ENCODE measurements at regions not wholly inside any gene's neighbourhood (a gene's known extent, or its start where the extent isn't known, plus 50 kb on each side); places are given as distances from the start of the nearest gene placed in this dataset.

GRCh38 chr12:124391340-124392261 lies 96.7 kb downstream of the RFLNA start:
- peak; percentile 59 for DNase-seq (ENCODE audit: low read depth, low spot score)
- H3K4me3 ChIP-seq (ENCODE audit: low read depth, low read length), result no peak overlapping the region
- in situ Hi-C loops (cut with HindIII; ENCODE audit: low sequenced_read_pairs), result no loop called here
- TF ChIP-seq, protein P1, sequence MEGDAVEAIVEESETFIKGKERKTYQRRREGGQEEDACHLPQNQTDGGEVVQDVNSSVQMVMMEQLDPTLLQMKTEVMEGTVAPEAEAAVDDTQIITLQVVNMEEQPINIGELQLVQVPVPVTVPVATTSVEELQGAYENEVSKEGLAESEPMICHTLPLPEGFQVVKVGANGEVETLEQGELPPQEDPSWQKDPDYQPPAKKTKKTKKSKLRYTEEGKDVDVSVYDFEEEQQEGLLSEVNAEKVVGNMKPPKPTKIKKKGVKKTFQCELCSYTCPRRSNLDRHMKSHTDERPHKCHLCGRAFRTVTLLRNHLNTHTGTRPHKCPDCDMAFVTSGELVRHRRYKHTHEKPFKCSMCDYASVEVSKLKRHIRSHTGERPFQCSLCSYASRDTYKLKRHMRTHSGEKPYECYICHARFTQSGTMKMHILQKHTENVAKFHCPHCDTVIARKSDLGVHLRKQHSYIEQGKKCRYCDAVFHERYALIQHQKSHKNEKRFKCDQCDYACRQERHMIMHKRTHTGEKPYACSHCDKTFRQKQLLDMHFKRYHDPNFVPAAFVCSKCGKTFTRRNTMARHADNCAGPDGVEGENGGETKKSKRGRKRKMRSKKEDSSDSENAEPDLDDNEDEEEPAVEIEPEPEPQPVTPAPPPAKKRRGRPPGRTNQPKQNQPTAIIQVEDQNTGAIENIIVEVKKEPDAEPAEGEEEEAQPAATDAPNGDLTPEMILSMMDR (IDR thresholded peaks at IDR 0.05; ENCODE audit: low read depth, low read length), result no peak

DNA sequence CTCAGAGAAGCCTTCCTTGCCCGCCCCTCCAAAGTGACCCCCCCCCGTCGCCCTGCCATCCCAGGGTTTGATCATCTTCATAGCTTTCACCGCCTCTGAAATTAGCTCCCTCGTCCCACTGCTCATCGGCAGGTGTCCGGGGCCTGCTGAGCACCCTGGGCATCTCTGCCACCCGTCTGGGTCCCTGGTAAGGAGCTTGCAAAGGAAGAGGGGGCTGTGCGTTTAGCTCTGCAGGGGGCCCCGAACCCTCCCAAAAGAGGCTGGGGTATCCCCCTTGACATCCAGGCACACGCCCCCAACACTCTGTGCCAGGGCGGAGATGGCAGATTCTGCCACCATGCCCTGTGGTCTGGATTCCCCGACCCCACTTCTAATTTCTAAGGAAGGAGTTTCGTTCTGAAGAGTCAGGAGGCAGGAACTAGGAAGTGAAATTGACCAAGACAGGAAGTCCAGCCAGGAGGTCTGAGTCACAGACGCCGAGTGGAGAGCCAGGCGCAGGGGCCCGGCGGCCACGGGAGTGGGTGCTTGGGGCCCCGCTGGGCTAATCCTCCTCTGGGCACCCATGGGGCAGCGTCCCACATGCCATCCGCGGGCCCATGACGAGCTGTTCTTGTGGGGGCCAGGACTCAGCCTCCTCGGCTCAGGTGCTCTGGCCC lies 95.7 kb downstream of the RFLNA start:
- peak; percentile 73 for DNase-seq (ENCODE audit: low read depth, low spot score)
- H3K4me3 ChIP-seq (ENCODE audit: low read depth, low read length), result no peak overlapping the region
- in situ Hi-C loops (cut with HindIII; ENCODE audit: low sequenced_read_pairs), result no loop called here
- TF ChIP-seq, protein P1 (IDR thresholded peaks at IDR 0.05; ENCODE audit: low read depth, low read length), result no peak

DNA sequence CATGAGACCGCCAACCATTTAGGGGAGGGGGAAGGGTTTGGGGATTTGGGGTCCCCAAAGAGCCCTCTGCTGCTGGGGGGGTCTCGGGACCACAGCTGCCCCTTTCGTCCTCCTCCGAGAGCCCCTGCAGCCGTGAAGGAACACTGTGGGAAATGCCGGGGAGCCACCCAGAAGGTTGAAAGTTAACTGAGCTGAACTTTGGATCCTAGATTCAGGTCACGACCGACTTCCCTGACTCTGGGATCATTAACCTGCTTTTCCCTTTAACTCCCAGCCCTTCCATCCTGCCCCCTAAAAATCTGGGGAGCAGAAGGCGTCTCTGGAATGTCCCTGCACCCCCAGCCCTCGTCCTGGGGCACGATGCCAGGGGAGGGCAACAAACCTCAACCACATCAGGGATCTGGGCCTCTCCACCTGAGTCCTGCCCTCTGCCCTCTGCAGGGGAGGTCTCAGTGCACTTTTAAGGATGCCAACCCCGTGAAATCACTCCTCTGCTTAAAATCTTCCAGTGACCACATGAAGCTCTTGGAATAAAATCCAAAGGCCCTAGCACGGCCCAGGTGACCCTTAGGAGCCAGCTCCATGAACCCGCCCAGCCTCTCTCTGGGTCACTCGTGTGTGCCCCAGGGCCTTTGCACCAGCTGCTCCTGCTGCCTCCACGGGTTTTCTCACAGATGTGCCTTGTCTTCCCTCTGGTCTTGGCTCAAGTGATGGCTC lies 95.0 kb downstream of the RFLNA start:
- in situ Hi-C loops (cut with HindIII; ENCODE audit: low sequenced_read_pairs), result no loop called here
- no peak for DNase-seq (ENCODE audit: low read depth, low spot score)
- TF ChIP-seq, protein P1 (IDR thresholded peaks at IDR 0.05; ENCODE audit: low read depth, low read length), result no peak
- peak overlapping the region; percentile 90 for H3K4me3 ChIP-seq (ENCODE audit: low read depth, low read length)

GRCh38 chr12:124389138-124389724 lies 94.3 kb downstream of the RFLNA start:
- TF ChIP-seq, protein P1 (IDR thresholded peaks at IDR 0.05; ENCODE audit: low read depth, low read length), result peak; percentile 3
- peak; percentile 91 for DNase-seq (ENCODE audit: low read depth, low spot score)
- H3K4me3 ChIP-seq (ENCODE audit: low read depth, low read length), result peak overlapping the region; percentile 90
- in situ Hi-C loops (cut with HindIII; ENCODE audit: low sequenced_read_pairs), result no loop called here

GRCh38 chr12:124388679-124389137 lies 93.8 kb downstream of the RFLNA start:
- DNase-seq (ENCODE audit: low read depth, low spot score), result peak; percentile 94
- H3K4me3 ChIP-seq (ENCODE audit: low read depth, low read length), result peak overlapping the region; percentile 90
- in situ Hi-C loops (cut with HindIII; ENCODE audit: low sequenced_read_pairs), result no loop called here
- TF ChIP-seq, protein P1 (IDR thresholded peaks at IDR 0.05; ENCODE audit: low read depth, low read length), result no peak
